GM04504 (cell line): ENCODE measurements at regions not wholly inside any gene's neighbourhood (a gene's known extent, or its start where the extent isn't known, plus 50 kb on each side); places are given as distances from the start of the nearest gene placed in this dataset.
"Not testable (repeated sequence)": the region's sequence is repeated elsewhere in the genome, so short reads cannot be mapped to it uniquely, and the experiment has no call there.

ENCODE experiments used
- DNase-seq: peaks from one replicate; pipeline ENCODE4 v3.0.0-alpha.2; 2012; ENCODE audit warnings: low read depth

GRCh38 chr9:40906879-40907278 is 221.6 kb downstream of the FOXD4L6 start:
- not testable (repeated sequence) for DNase-seq

- not testable (repeated sequence) for DNase-seq
These were observed 236.2 kb downstream of the FOXD4L6 start for GRCh38 chr9:40892315-40892714.

- not testable (repeated sequence) for DNase-seq
These were observed 242.6 kb downstream of the FOXD4L6 start for GRCh38 chr9:40885858-40886257.

GRCh38 chr9:40884902-40885490 is 243.5 kb downstream of the FOXD4L6 start:
- DNase-seq, result not testable (repeated sequence)

GRCh38 chr9:40884072-40884901 is 244.2 kb downstream of the FOXD4L6 start:
- DNase-seq, result no peak

- DNase-seq, result not testable (repeated sequence)
These were observed 244.9 kb downstream of the FOXD4L6 start for GRCh38 chr9:40883423-40884071.

- not testable (repeated sequence) for DNase-seq
These were observed 254.7 kb downstream of the FOXD4L6 start for GRCh38 chr9:40873753-40874295.

GRCh38 chr9:40868437-40868836 is 260.0 kb downstream of the FOXD4L6 start:
- not testable (repeated sequence) for DNase-seq
